ENCODE measurements at regions not wholly inside any gene's neighbourhood (a gene's known extent, or its start where the extent isn't known, plus 50 kb on each side); places are given as distances from the start of the nearest gene placed in this dataset.

DNA sequence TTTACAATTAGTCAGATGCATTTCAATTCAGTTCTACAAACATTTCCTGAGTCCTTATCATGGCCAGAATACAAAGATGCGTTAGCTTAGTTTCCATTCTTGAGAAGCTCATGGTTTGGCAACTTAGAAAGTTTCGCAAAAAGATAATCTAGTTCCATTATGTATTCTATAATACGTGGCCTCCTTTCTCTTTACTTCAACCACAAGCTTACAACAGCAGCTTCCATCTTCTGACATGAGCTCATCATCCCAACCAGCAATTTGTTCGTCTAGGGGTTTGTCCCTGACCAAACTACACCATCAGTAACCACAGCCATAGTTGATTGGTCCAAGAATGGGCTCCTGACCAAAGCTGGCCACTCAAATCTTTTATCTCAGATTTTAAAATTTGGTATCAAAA is 267.6 kb upstream of the TBC1D5 start:
- H3K27me3 ChIP-seq: no peaks in the 10 kb centered on the region
- no peaks in the 10 kb centered on the region for H3K9me3 ChIP-seq
- no peak for TF ChIP-seq POLR2A (IDR thresholded peaks at IDR 0.05)
- TF ChIP-seq, protein P1, sequence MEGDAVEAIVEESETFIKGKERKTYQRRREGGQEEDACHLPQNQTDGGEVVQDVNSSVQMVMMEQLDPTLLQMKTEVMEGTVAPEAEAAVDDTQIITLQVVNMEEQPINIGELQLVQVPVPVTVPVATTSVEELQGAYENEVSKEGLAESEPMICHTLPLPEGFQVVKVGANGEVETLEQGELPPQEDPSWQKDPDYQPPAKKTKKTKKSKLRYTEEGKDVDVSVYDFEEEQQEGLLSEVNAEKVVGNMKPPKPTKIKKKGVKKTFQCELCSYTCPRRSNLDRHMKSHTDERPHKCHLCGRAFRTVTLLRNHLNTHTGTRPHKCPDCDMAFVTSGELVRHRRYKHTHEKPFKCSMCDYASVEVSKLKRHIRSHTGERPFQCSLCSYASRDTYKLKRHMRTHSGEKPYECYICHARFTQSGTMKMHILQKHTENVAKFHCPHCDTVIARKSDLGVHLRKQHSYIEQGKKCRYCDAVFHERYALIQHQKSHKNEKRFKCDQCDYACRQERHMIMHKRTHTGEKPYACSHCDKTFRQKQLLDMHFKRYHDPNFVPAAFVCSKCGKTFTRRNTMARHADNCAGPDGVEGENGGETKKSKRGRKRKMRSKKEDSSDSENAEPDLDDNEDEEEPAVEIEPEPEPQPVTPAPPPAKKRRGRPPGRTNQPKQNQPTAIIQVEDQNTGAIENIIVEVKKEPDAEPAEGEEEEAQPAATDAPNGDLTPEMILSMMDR (IDR thresholded peaks at IDR 0.05): no peak
- no peaks in the 10 kb centered on the region for H3K36me3 ChIP-seq
- no peaks in the 10 kb centered on the region for H3K4me1 ChIP-seq
- intact Hi-C loops (cut with DNase I): no loop called here
- no peak overlapping the region for H3K4me3 ChIP-seq (replicated peaks in 1 of 3)
- DNase-seq: no peak
- H3K27ac ChIP-seq: no peak overlapping the region
- WGBS, 2 donors: 87 to 90% methylated on average over 4 of the region's 4 CpGs

DNA sequence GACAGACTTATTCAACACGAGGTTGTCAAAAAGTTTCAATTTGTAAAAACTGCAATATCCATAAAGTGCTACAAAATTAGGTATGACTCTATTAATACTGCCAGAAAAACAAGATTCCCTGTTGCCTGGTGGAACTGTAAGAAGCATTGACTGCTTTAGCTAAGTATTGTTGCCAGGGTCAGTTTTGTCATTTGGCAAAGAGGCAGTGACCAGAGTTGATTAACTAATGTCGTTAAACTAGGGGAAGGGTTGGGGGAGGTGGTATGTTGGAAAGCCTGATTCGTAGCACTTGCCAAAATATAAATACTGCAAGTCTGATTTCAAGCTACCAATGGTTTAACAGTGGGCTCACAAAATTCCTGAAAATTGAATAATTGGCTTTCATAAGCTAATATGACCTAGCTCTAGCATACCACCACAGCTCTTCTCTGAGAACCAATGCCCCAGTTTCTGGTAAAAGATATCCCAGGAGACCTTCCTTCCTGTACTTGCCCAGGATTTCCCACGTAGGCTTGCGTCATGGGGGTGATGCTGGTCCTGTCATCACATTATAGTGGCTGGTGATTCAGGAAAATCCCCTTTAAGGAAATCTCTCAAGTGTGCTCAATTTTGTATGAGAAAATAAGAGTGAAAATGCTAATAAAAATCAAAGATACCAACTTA is 266.4 kb upstream of the TBC1D5 start:
- Histone ChIP-seq H3K27ac (no peak overlapping the region), H3K36me3 (no peaks in the 10 kb centered on the region), H3K4me1 (no peaks in the 10 kb centered on the region), H3K9me3 (no peaks in the 10 kb centered on the region), H3K4me3 (replicated peaks in 1 of 3) (no peak overlapping the region), H3K27me3 (no peaks in the 10 kb centered on the region)
- WGBS, 2 donors: 64 to 74% methylated on average over 5 of the region's 5 CpGs
- intact Hi-C loops (cut with DNase I): no loop called here
- TF ChIP-seq, protein P1 (IDR thresholded peaks at IDR 0.05): no peak
- no peak for TF ChIP-seq POLR2A (IDR thresholded peaks at IDR 0.05)
- DNase-seq: no peak

GRCh38 chr3:18007980-18008379 is 265.5 kb upstream of the TBC1D5 start:
- WGBS, 2 donors: 67 to 73% methylated on average over 1 of the region's 1 CpG
- no peak for DNase-seq
- H3K4me1 ChIP-seq: no peaks in the 10 kb centered on the region
- intact Hi-C loops (cut with DNase I): no loop called here
- H3K27ac ChIP-seq: no peak overlapping the region
- TF ChIP-seq, protein P1 (IDR thresholded peaks at IDR 0.05): no peak
- no peak for TF ChIP-seq POLR2A (IDR thresholded peaks at IDR 0.05)
- H3K9me3 ChIP-seq: no peaks in the 10 kb centered on the region
- no peak overlapping the region for H3K4me3 ChIP-seq (replicated peaks in 1 of 3)
- no peaks in the 10 kb centered on the region for H3K27me3 ChIP-seq
- H3K36me3 ChIP-seq: no peaks in the 10 kb centered on the region

GRCh38 chr3:17995769-17996168 is 253.3 kb upstream of the TBC1D5 start:
- H3K9me3 ChIP-seq: no peaks in the 10 kb centered on the region
- no peak overlapping the region for H3K27ac ChIP-seq
- no peak for DNase-seq
- no peaks in the 10 kb centered on the region for H3K4me1 ChIP-seq
- H3K36me3 ChIP-seq: no peaks in the 10 kb centered on the region
- no peak overlapping the region for H3K4me3 ChIP-seq (replicated peaks in 1 of 3)
- TF ChIP-seq, protein P1 (IDR thresholded peaks at IDR 0.05): no peak
- TF ChIP-seq POLR2A (IDR thresholded peaks at IDR 0.05): no peak
- intact Hi-C loops (cut with DNase I): no loop called here
- no peaks in the 10 kb centered on the region for H3K27me3 ChIP-seq

- Histone ChIP-seq H3K4me3 (replicated peaks in 1 of 3) (no peak overlapping the region), H3K36me3 (no peaks in the 10 kb centered on the region), H3K27ac (no peak overlapping the region), H3K27me3 (no peaks in the 10 kb centered on the region), H3K9me3 (no peaks in the 10 kb centered on the region), H3K4me1 (no peaks in the 10 kb centered on the region)
- no peak for DNase-seq
- WGBS, 2 donors: 65 to 80% methylated on average over 7 of the region's 7 CpGs
- intact Hi-C loops (cut with DNase I): no loop called here
- TF ChIP-seq POLR2A (IDR thresholded peaks at IDR 0.05): no peak
- TF ChIP-seq, protein P1 (IDR thresholded peaks at IDR 0.05): no peak
These were observed 251.7 kb upstream of the TBC1D5 start for GRCh38 chr3:17994167-17994566.
